Gastrocnemius medialis (tissue), 4 donors: ENCODE measurements at regions not wholly inside any gene's neighbourhood (a gene's known extent, or its start where the extent isn't known, plus 50 kb on each side); places are given as distances from the start of the nearest gene placed in this dataset.

Source experiments
- CTCF ChIP-seq, 5 experiments: fragments of 450-650 bp in 3 of 5; fragments of 200-600 bp in 2 of 5; sonication (generic) in 2 of 5; IDR thresholded peaks in 4 of 5; conservative IDR thresholded peaks in 1 of 5; 1 replicate in 4 of 5; 2 replicates in 1 of 5; pipeline ENCODE4 v1.5.1; 2016 to 2019; ENCODE audit warnings: antibody characterized with exemption in 5 of 5, mild to moderate bottlenecking in 3 of 5, moderate library complexity in 3 of 5
- POLR2A ChIP-seq, 2 donors: fragments of 450-650 bp; IDR thresholded peaks; one replicate each; pipeline ENCODE4 v1.6.1; 2017; ENCODE audit warnings: antibody characterized with exemption in 2 of 2, mild to moderate bottlenecking in 2 of 2, moderate library complexity in 2 of 2

DNA sequence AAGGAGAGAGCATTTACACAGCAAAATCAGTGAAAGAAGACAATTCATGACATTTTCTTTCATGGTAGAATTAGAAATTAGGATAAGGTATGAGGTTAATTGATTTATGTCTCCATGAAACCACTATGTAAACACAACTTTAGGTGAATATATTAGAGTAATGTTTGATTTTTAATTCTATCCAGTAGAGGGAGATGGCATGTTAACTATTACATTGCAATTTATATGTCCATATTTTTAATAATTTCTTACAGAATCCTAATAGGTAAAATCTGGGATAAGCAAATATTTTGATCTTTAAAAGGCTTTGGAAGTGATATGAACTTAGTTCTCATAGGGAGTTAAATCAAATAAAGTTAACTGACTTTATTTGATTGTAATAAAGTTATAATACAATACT, 373.4 kb upstream of the PDE3A start:
- no peak for TF ChIP-seq CTCF (IDR thresholded peaks at IDR 0.05 in 4 of 5, conservative IDR thresholded peaks at IDR 0.05 in 1 of 5)
- no peak for TF ChIP-seq POLR2A (IDR thresholded peaks at IDR 0.05)
